HepG2 (cell line): ENCODE measurements at regions not wholly inside any gene's neighbourhood (a gene's known extent, or its start where the extent isn't known, plus 50 kb on each side); places are given as distances from the start of the nearest gene placed in this dataset.

Experiments used
- ATAC-seq: fragments of 200-7000 bp; cut with Tn5 transposase; 3 replicates; pipeline ENCODE4 v1.9.1; 2020; ENCODE audit warnings: mild to moderate bottlenecking, moderate library complexity
- BruUV-seq: library from RNA; stranded (reverse); fragments of 400-500 nt; replicated peaks from 2 replicates; lab custom pipeline; 2021; lab: Mats Ljungman, UMichigan
- CTCF ChIA-PET: fragments of 300-600 bp; formaldehyde crosslinking; extraction: SDS; loops from one replicate; lab custom pipeline; 2021; ENCODE audit warnings: low total read pairs, inconsistent platforms, low intra/inter-chr PET ratio; lab: Yijun Ruan, JAX
- POLR2A ChIA-PET: fragments of 350-600 bp; sonication (Branson Sonifier 250); formaldehyde crosslinking; loops from one replicate; lab custom pipeline; 2020; ENCODE audit warnings: antibody characterized with exemption, inconsistent platforms; lab: Yijun Ruan, JAX
- DNase-seq: peaks from one replicate; pipeline ENCODE4 v3.0.0-alpha.2; 2015; ENCODE audit warnings: low spot score
- FAIRE-seq: peaks from 3 replicates; lab custom pipeline; 2011; peaks lifted over from hg19 to GRCh38; lab: Jason Lieb, UNC
- H2AFZ ChIP-seq: one replicate; pipeline ENCODE4 v1.6.1; 2011; ENCODE audit warnings: low read length, inconsistent platforms
- H3K27ac ChIP-seq: fragments of 300-600 bp; 3 replicates; pipeline ENCODE4 v1.8.0; 2011; ENCODE audit warnings: mixed run types, mild to moderate bottlenecking, mixed read lengths, low read length, inconsistent platforms; ENCODE audit not compliant: insufficient read depth; ENCODE audit errors: extremely low read length
- H3K27me3 ChIP-seq, 2 experiments: fragments of 200-600 bp in 1 of 2; 2 replicates in 1 of 2; 3 replicates in 1 of 2; pipeline versions ENCODE4 v1.6.0 to v1.8.0; 2011; ENCODE audit warnings: low read length in 2 of 2, mild to moderate bottlenecking in 2 of 2, moderate library complexity in 2 of 2, inconsistent platforms in 1 of 2; ENCODE audit not compliant: insufficient read depth in 2 of 2, control insufficient read depth in 1 of 2
- H3K36me3 ChIP-seq, 2 experiments: fragments of 200-600 bp in 1 of 2; replicated peaks in 1 of 2; 2 replicates in 1 of 2; 3 replicates in 1 of 2; pipeline versions ENCODE4 v1.5.1 to v1.8.0; 2011; ENCODE audit warnings: low read length in 2 of 2, inconsistent platforms in 1 of 2; ENCODE audit not compliant: insufficient read depth in 2 of 2, control insufficient read depth in 1 of 2
- H3K4me1 ChIP-seq: 2 replicates; pipeline ENCODE4 v1.5.1; 2012; ENCODE audit warnings: low read length, inconsistent platforms; ENCODE audit not compliant: insufficient read depth
- H3K4me2 ChIP-seq: 2 replicates; pipeline ENCODE4 v1.6.0; 2011; ENCODE audit warnings: low read depth, low read length, inconsistent platforms
- H3K4me3 ChIP-seq, 3 experiments: fragments of 200-600 bp in 1 of 3; sonication (generic), shearing (Covaris generic) in 1 of 3; replicated peaks in 1 of 3; 2 replicates each; pipeline ENCODE4 v1.5.1; 2011 to 2016; ENCODE audit warnings: low read length in 3 of 3, inconsistent platforms in 2 of 3, low read depth in 2 of 3, mild to moderate bottlenecking in 2 of 3, control low read depth in 1 of 3, mixed read lengths in 1 of 3; ENCODE audit not compliant: insufficient read depth in 1 of 3
- H3K79me2 ChIP-seq: one replicate; pipeline ENCODE4 v1.6.1; 2011; ENCODE audit warnings: low read length, inconsistent platforms; ENCODE audit not compliant: insufficient read depth
- H3K9ac ChIP-seq: 2 replicates; pipeline ENCODE4 v1.6.0; 2011; ENCODE audit warnings: mild to moderate bottlenecking, low read depth, low read length, inconsistent platforms; ENCODE audit not compliant: insufficient read depth
- H3K9me3 ChIP-seq: 2 replicates; pipeline ENCODE4 v1.5.1; 2012; ENCODE audit warnings: mild to moderate bottlenecking, low read length
- H4K20me1 ChIP-seq: 2 replicates; pipeline ENCODE4 v1.6.0; 2011; ENCODE audit warnings: inconsistent platforms, mild to moderate bottlenecking, low read length, moderate library complexity; ENCODE audit not compliant: insufficient read depth
- KLF12 ChIP-seq: sonication (generic); formaldehyde crosslinking; IDR thresholded peaks from 2 replicates; pipeline ENCODE4 v1.4.0; 2020; ENCODE audit warnings: missing genetic modification reagents, borderline replicate concordance
- MAFK ChIP-seq, 2 experiments: IDR thresholded peaks in 1 of 2; conservative IDR thresholded peaks in 1 of 2; 2 replicates each; pipeline ENCODE4 v1.6.1; 2011; ENCODE audit warnings: improper control_type of control experiment in 2 of 2, low read length in 2 of 2
- MAX ChIP-seq: IDR thresholded peaks from 2 replicates; pipeline ENCODE4 v1.6.1; 2012; ENCODE audit warnings: inconsistent platforms
- MTA3 ChIP-seq: sonication (generic); formaldehyde crosslinking; IDR thresholded peaks from 2 replicates; pipeline ENCODE4 v1.4.0; 2020; ENCODE audit warnings: missing genetic modification reagents
- NFE2 ChIP-seq: sonication (generic); formaldehyde crosslinking; IDR thresholded peaks from 2 replicates; pipeline ENCODE4 v1.4.0; 2020; ENCODE audit warnings: missing genetic modification reagents
- ZBTB3 ChIP-seq: sonication (generic); formaldehyde crosslinking; IDR thresholded peaks from 2 replicates; pipeline ENCODE4 v1.4.0; 2020; ENCODE audit warnings: low read depth, mild to moderate bottlenecking, moderate library complexity, missing genetic modification reagents, borderline replicate concordance
- ZBTB38 ChIP-seq: sonication (generic); formaldehyde crosslinking; IDR thresholded peaks from 2 replicates; pipeline ENCODE4 v1.5.1; 2020; ENCODE audit warnings: mild to moderate bottlenecking, missing genetic modification reagents
- ZBTB7A ChIP-seq: sonication (generic); formaldehyde crosslinking; IDR thresholded peaks from 2 replicates; pipeline ENCODE4 v1.8.0; 2022; ENCODE audit warnings: mild to moderate bottlenecking, missing genetic modification reagents
- ZNF549 ChIP-seq: sonication (generic); formaldehyde crosslinking; IDR thresholded peaks from 2 replicates; pipeline ENCODE4 v1.5.0; 2020; ENCODE audit warnings: missing genetic modification reagents
- ZNF720 ChIP-seq: sonication (generic); formaldehyde crosslinking; IDR thresholded peaks from 2 replicates; pipeline ENCODE4 v1.4.0; 2020; ENCODE audit warnings: missing genetic modification reagents
- WGBS: methylation state at CpG from one replicate; pipeline ENCODE4 v1.1.6; 2017; ENCODE audit warnings: low lambda C conversion rate; 5-methylcytosine and 5-hydroxymethylcytosine counted together
- in situ Hi-C: cut with HindIII; loops from 2 replicates; pipeline ENCODE4 v1.10.0; 2017; ENCODE audit warnings: low pct_unique_long_range_greater_than_20kb; ENCODE audit not compliant: extremely low pct_ligation_motif_present
- intact Hi-C: fragments of 100-400 bp; cut with micrococcal nuclease; formaldehyde crosslinking; loops from one replicate; pipeline ENCODE4 v1.10.0; 2022; ENCODE audit not compliant: unreplicated experiment

- H3K9me3 ChIP-seq, result no peaks in the 10 kb centered on the region
- H3K4me2 ChIP-seq, result no peak overlapping the region
- no peak for ATAC-seq
- H3K9ac ChIP-seq, result no peak overlapping the region
- no TSS peak for BruUV-seq
- no peaks in the 10 kb centered on the region for H4K20me1 ChIP-seq
- peaks cover 0 to 1% of the 10 kb centered on the region in 2 experiments; a peak in 1 of 5 replicates for H3K27me3 ChIP-seq
- FAIRE-seq, result no peak
- CTCF ChIA-PET, result no interaction called here
- H3K27ac ChIP-seq, result no peak overlapping the region
- WGBS, result 7% methylated on average over 3 of the region's 3 CpGs
- H3K36me3 ChIP-seq, result no peaks in the 10 kb centered on the region
- no peaks in the 10 kb centered on the region for H3K4me1 ChIP-seq
- in situ Hi-C loops, result no loop called here
- no peak for DNase-seq
- TF ChIP-seq MAFK (conservative IDR thresholded peaks at IDR 0.05 in 1 of 2, IDR thresholded peaks at IDR 0.05 in 1 of 2; ENCODE audit: low read length in 2 of 2) (peak in 1 of 2 experiments; percentile 44; a peak in 2 of 4 replicates), ZNF720 (CRISPR knock-in tag) (no peak)
- no peaks in the 10 kb centered on the region for H3K79me2 ChIP-seq
- H2AFZ ChIP-seq, result no peak overlapping the region
- POLR2A ChIA-PET, result no interaction called here
- no peak overlapping the region for H3K4me3 ChIP-seq
- intact Hi-C loops, result no loop called here
Observed at GRCh38 chr18:76102156-76102555, 392.9 kb downstream of the ZNF516 start.

GRCh38 chr18:76099931-76100457 lies 395.0 kb downstream of the ZNF516 start:
- H2AFZ ChIP-seq, result no peak overlapping the region
- peaks cover 0 to 1% of the 10 kb centered on the region in 2 experiments; a peak in 1 of 5 replicates for H3K27me3 ChIP-seq
- ATAC-seq (no peak), DNase-seq (no peak)
- no peaks in the 10 kb centered on the region for H3K36me3 ChIP-seq
- 7% methylated on average over 12 of the region's 14 CpGs for WGBS
- intact Hi-C loops (no loop called here), in situ Hi-C loops (no loop called here)
- H3K27ac ChIP-seq, result no peak overlapping the region
- no peak overlapping the region for H3K4me2 ChIP-seq
- H3K4me1 ChIP-seq, result no peaks in the 10 kb centered on the region
- no TSS peak for BruUV-seq
- ChIA-PET POLR2A (no interaction called here), CTCF (no interaction called here)
- H4K20me1 ChIP-seq, result no peaks in the 10 kb centered on the region
- H3K9me3 ChIP-seq, result no peaks in the 10 kb centered on the region
- no peak overlapping the region for H3K9ac ChIP-seq
- no peak overlapping the region for H3K4me3 ChIP-seq
- TF ChIP-seq ZBTB38 (CRISPR knock-in tag) (no peak), ZBTB7A (CRISPR knock-in tag) (no peak), MAX (no peak), ZBTB3 (CRISPR knock-in tag) (no peak), MTA3 (no peak), ZNF549 (CRISPR knock-in tag) (no peak), KLF12 (CRISPR knock-in tag) (no peak), NFE2 (CRISPR knock-in tag) (no peak)
- TF ChIP-seq, all 625 proteins: peak for 0
- FAIRE-seq, result no peak
- H3K79me2 ChIP-seq, result no peaks in the 10 kb centered on the region
